ENCODE measurements at regions not wholly inside any gene's neighbourhood (a gene's known extent, or its start where the extent isn't known, plus 50 kb on each side); places are given as distances from the start of the nearest gene placed in this dataset.

GRCh38 chr4:20456407-20456806 lies 204.7 kb downstream of the SLIT2 start:
- no peaks in the 10 kb centered on the region for H3K36me3 Mint-ChIP-seq
- CTCF ChIA-PET = no interaction called here
- H3K9me3 Mint-ChIP-seq = peaks cover 0 to 4% (median 0%) of the 10 kb centered on the region in 5 donors
- no peak overlapping the region for H3K4me3 Mint-ChIP-seq
- POLR2A ChIA-PET = no interaction called here
- Histone ChIP-seq H3K27ac (ENCODE audit: low read depth, low read length) (no peak overlapping the region), H3K27me3 (ENCODE audit: insufficient read depth, low read length, poor library complexity, severe bottlenecking) (no peaks in the 10 kb centered on the region), H3K36me3 (ENCODE audit: insufficient read depth, low read length) (no peaks in the 10 kb centered on the region), H3K4me3 (ENCODE audit: low read length) (no peak overlapping the region), H3K4me1 (ENCODE audit: insufficient read depth, low read length) (no peaks in the 10 kb centered on the region), H3K9me3 (ENCODE audit: low read length) (no peaks in the 10 kb centered on the region)
- no peaks in the 10 kb centered on the region for H3K4me1 Mint-ChIP-seq
- H3K27ac Mint-ChIP-seq = no peak overlapping the region
- no peaks in the 10 kb centered on the region for H3K27me3 Mint-ChIP-seq
- DNase-seq = no peak

- H3K27ac ChIP-seq (ENCODE audit: low read depth, low read length) = no peak overlapping the region
- no peak overlapping the region for H3K4me3 ChIP-seq (ENCODE audit: low read length)
- H3K4me3 Mint-ChIP-seq = no peak overlapping the region
- no peak overlapping the region for H3K27ac Mint-ChIP-seq
- ChIA-PET POLR2A (no interaction called here), CTCF (no interaction called here)
- H3K27me3 ChIP-seq (ENCODE audit: insufficient read depth, low read length, poor library complexity, severe bottlenecking) = no peaks in the 10 kb centered on the region
- H3K27me3 Mint-ChIP-seq = no peaks in the 10 kb centered on the region
- H3K36me3 ChIP-seq (ENCODE audit: insufficient read depth, low read length) = no peaks in the 10 kb centered on the region
- DNase-seq = no peak
- no peaks in the 10 kb centered on the region for H3K9me3 ChIP-seq (ENCODE audit: low read length)
- no peaks in the 10 kb centered on the region for H3K36me3 Mint-ChIP-seq
- H3K4me1 Mint-ChIP-seq = no peaks in the 10 kb centered on the region
- no peaks in the 10 kb centered on the region for H3K4me1 ChIP-seq (ENCODE audit: insufficient read depth, low read length)
- no peaks in the 10 kb centered on the region for H3K9me3 Mint-ChIP-seq
These were observed 210.9 kb downstream of the SLIT2 start for GRCh38 chr4:20462426-20463175.

- ChIA-PET POLR2A (no interaction called here), CTCF (no interaction called here)
- no peak for DNase-seq
- no peak overlapping the region for H3K27ac Mint-ChIP-seq
- no peaks in the 10 kb centered on the region for H3K27me3 Mint-ChIP-seq
- H3K4me3 ChIP-seq (ENCODE audit: low read length) = no peak overlapping the region
- no peaks in the 10 kb centered on the region for H3K4me1 Mint-ChIP-seq
- H3K4me1 ChIP-seq (ENCODE audit: insufficient read depth, low read length) = no peaks in the 10 kb centered on the region
- no peaks in the 10 kb centered on the region for H3K9me3 Mint-ChIP-seq
- no peaks in the 10 kb centered on the region for H3K27me3 ChIP-seq (ENCODE audit: insufficient read depth, low read length, poor library complexity, severe bottlenecking)
- H3K9me3 ChIP-seq (ENCODE audit: low read length) = no peaks in the 10 kb centered on the region
- no peaks in the 10 kb centered on the region for H3K36me3 ChIP-seq (ENCODE audit: insufficient read depth, low read length)
- H3K36me3 Mint-ChIP-seq = no peaks in the 10 kb centered on the region
- no peak overlapping the region for H3K4me3 Mint-ChIP-seq
- H3K27ac ChIP-seq (ENCODE audit: low read depth, low read length) = no peak overlapping the region
These were observed 211.4 kb downstream of the SLIT2 start for GRCh38 chr4:20463176-20463430.

- CTCF ChIA-PET = no interaction called here
- no peaks in the 10 kb centered on the region for H3K36me3 ChIP-seq (ENCODE audit: insufficient read depth, low read length)
- H3K4me1 ChIP-seq (ENCODE audit: insufficient read depth, low read length) = no peaks in the 10 kb centered on the region
- H3K36me3 Mint-ChIP-seq = no peaks in the 10 kb centered on the region
- H3K27ac ChIP-seq (ENCODE audit: low read depth, low read length) = no peak overlapping the region
- no peak overlapping the region for H3K4me3 Mint-ChIP-seq
- no peaks in the 10 kb centered on the region for H3K27me3 ChIP-seq (ENCODE audit: insufficient read depth, low read length, poor library complexity, severe bottlenecking)
- POLR2A ChIA-PET = no interaction called here
- H3K4me3 ChIP-seq (ENCODE audit: low read length) = no peak overlapping the region
- no peak overlapping the region for H3K27ac Mint-ChIP-seq
- no peaks in the 10 kb centered on the region for H3K4me1 Mint-ChIP-seq
- H3K9me3 Mint-ChIP-seq = no peaks in the 10 kb centered on the region
- DNase-seq = no peak
- H3K27me3 Mint-ChIP-seq = no peaks in the 10 kb centered on the region
- H3K9me3 ChIP-seq (ENCODE audit: low read length) = no peaks in the 10 kb centered on the region
These were observed 212.7 kb downstream of the SLIT2 start for GRCh38 chr4:20464381-20464780.

- ChIA-PET CTCF (no interaction called here), POLR2A (no interaction called here)
- DNase-seq = no peak
- Mint-ChIP-seq H3K4me1 (no peaks in the 10 kb centered on the region), H3K4me3 (no peak overlapping the region), H3K9me3 (peaks cover 0 to 3% (median 1%) of the 10 kb centered on the region in 5 donors), H3K36me3 (no peaks in the 10 kb centered on the region), H3K27ac (no peak overlapping the region), H3K27me3 (no peaks in the 10 kb centered on the region)
- Histone ChIP-seq H3K9me3 (ENCODE audit: low read length) (no peaks in the 10 kb centered on the region), H3K4me3 (ENCODE audit: low read length) (no peak overlapping the region), H3K27ac (ENCODE audit: low read depth, low read length) (no peak overlapping the region), H3K4me1 (ENCODE audit: insufficient read depth, low read length) (no peaks in the 10 kb centered on the region), H3K27me3 (ENCODE audit: insufficient read depth, low read length, poor library complexity, severe bottlenecking) (no peaks in the 10 kb centered on the region), H3K36me3 (ENCODE audit: insufficient read depth, low read length) (no peaks in the 10 kb centered on the region)
These were observed 222.4 kb downstream of the SLIT2 start for GRCh38 chr4:20474119-20474518.

- no peak overlapping the region for H3K4me3 Mint-ChIP-seq
- Histone ChIP-seq H3K36me3 (ENCODE audit: insufficient read depth, low read length) (no peaks in the 10 kb centered on the region), H3K4me3 (ENCODE audit: low read length) (no peak overlapping the region), H3K4me1 (ENCODE audit: insufficient read depth, low read length) (no peaks in the 10 kb centered on the region), H3K27ac (ENCODE audit: low read depth, low read length) (no peak overlapping the region), H3K9me3 (ENCODE audit: low read length) (no peaks in the 10 kb centered on the region), H3K27me3 (ENCODE audit: insufficient read depth, low read length, poor library complexity, severe bottlenecking) (no peaks in the 10 kb centered on the region)
- no peaks in the 10 kb centered on the region for H3K27me3 Mint-ChIP-seq
- H3K36me3 Mint-ChIP-seq = no peaks in the 10 kb centered on the region
- ChIA-PET CTCF (no interaction called here), POLR2A (no interaction called here)
- H3K9me3 Mint-ChIP-seq = peaks cover 0 to 3% (median 1%) of the 10 kb centered on the region in 5 donors
- no peaks in the 10 kb centered on the region for H3K4me1 Mint-ChIP-seq
- H3K27ac Mint-ChIP-seq = no peak overlapping the region
- DNase-seq = no peak
These were observed 221.8 kb upstream of the PACRGL start for GRCh38 chr4:20478412-20478811.

- CTCF ChIA-PET = interaction anchor here (1.4 kb wide), 1 partner anchor 23 kb away, joined by 3 read pairs; no protein-coding TSS in a partner anchor
- no peaks in the 10 kb centered on the region for H3K36me3 Mint-ChIP-seq
- H3K27me3 Mint-ChIP-seq = no peaks in the 10 kb centered on the region
- H3K9me3 Mint-ChIP-seq = peaks cover 0 to 3% (median 0%) of the 10 kb centered on the region in 5 donors
- no peak overlapping the region for H3K27ac Mint-ChIP-seq
- no peaks in the 10 kb centered on the region for H3K9me3 ChIP-seq (ENCODE audit: low read length)
- POLR2A ChIA-PET = no interaction called here
- no peaks in the 10 kb centered on the region for H3K27me3 ChIP-seq (ENCODE audit: insufficient read depth, low read length, poor library complexity, severe bottlenecking)
- H3K27ac ChIP-seq (ENCODE audit: low read depth, low read length) = no peak overlapping the region
- H3K4me3 ChIP-seq (ENCODE audit: low read length) = no peak overlapping the region
- H3K4me1 Mint-ChIP-seq = no peaks in the 10 kb centered on the region
- H3K4me3 Mint-ChIP-seq = no peak overlapping the region
- H3K36me3 ChIP-seq (ENCODE audit: insufficient read depth, low read length) = no peaks in the 10 kb centered on the region
- H3K4me1 ChIP-seq (ENCODE audit: insufficient read depth, low read length) = no peaks in the 10 kb centered on the region
- no peak for DNase-seq
These were observed 219.9 kb upstream of the PACRGL start for GRCh38 chr4:20480165-20480947.

- Histone ChIP-seq H3K36me3 (ENCODE audit: insufficient read depth, low read length) (no peaks in the 10 kb centered on the region), H3K4me3 (ENCODE audit: low read length) (no peak overlapping the region), H3K4me1 (ENCODE audit: insufficient read depth, low read length) (no peaks in the 10 kb centered on the region), H3K27ac (ENCODE audit: low read depth, low read length) (no peak overlapping the region), H3K27me3 (ENCODE audit: insufficient read depth, low read length, poor library complexity, severe bottlenecking) (no peaks in the 10 kb centered on the region), H3K9me3 (ENCODE audit: low read length) (no peaks in the 10 kb centered on the region)
- DNase-seq = no peak
- no peaks in the 10 kb centered on the region for H3K36me3 Mint-ChIP-seq
- CTCF ChIA-PET = no interaction called here
- no peak overlapping the region for H3K4me3 Mint-ChIP-seq
- no peaks in the 10 kb centered on the region for H3K27me3 Mint-ChIP-seq
- POLR2A ChIA-PET = no interaction called here
- no peak overlapping the region for H3K27ac Mint-ChIP-seq
- H3K4me1 Mint-ChIP-seq = no peaks in the 10 kb centered on the region
- H3K9me3 Mint-ChIP-seq = peaks cover 0 to 3% (median 0%) of the 10 kb centered on the region in 5 donors
These were observed 216.8 kb upstream of the PACRGL start for GRCh38 chr4:20483416-20483815.

All from CD8-positive, alpha-beta memory T cell (primary cell).